Endothelial cell of umbilical vein (primary cell): ENCODE measurements at regions not wholly inside any gene's neighbourhood (a gene's known extent, or its start where the extent isn't known, plus 50 kb on each side); places are given as distances from the start of the nearest gene placed in this dataset.

Experiments used
- BruUV-seq: library from RNA; stranded (reverse); fragments of 400-500 nt; replicated peaks from 2 replicates; lab custom pipeline; 2021; lab: Mats Ljungman, UMichigan
- CTCF ChIA-PET: fragments of 300-600, 350-600 bp; sonication (Branson Sonifier 250); formaldehyde crosslinking; loops from one replicate; lab custom pipeline; 2021; ENCODE audit warnings: antibody characterized with exemption, inconsistent platforms; lab: Charles Lee
- POLR2A ChIA-PET: fragments of 300-600, 350-600 bp; sonication (Branson Sonifier 250); formaldehyde crosslinking; loops from one replicate; lab custom pipeline; 2021; ENCODE audit warnings: antibody characterized with exemption, inconsistent platforms; lab: Charles Lee
- DNase-seq: peaks from one replicate; pipeline ENCODE4 v3.0.0-alpha.2; 2011; ENCODE audit warnings: low read depth, low spot score
- FAIRE-seq: peaks from 2 replicates; lab custom pipeline; 2011; peaks lifted over from hg19 to GRCh38; lab: Jason Lieb, UNC
- H2AFZ ChIP-seq: 2 replicates; pipeline ENCODE4 v1.6.0; 2012; ENCODE audit warnings: low read depth, low read length, control low read depth, inconsistent platforms
- H3K27ac ChIP-seq: 2 replicates; pipeline ENCODE4 v1.5.1; 2011; ENCODE audit warnings: low read depth, mild to moderate bottlenecking, control low read depth, low read length, moderate library complexity; ENCODE audit not compliant: insufficient read depth
- H3K27me3 ChIP-seq, 2 experiments: 2 replicates each; pipeline versions ENCODE4 v1.6.0 to v1.6.1; 2011; ENCODE audit warnings: low read length in 2 of 2, mixed read lengths in 1 of 2; ENCODE audit not compliant: control insufficient read depth in 2 of 2, insufficient read depth in 2 of 2
- H3K36me3 ChIP-seq, 2 experiments: 2 replicates in 1 of 2; 3 replicates in 1 of 2; pipeline ENCODE4 v1.5.1; 2011; ENCODE audit warnings: low read length in 2 of 2, mild to moderate bottlenecking in 1 of 2, moderate library complexity in 1 of 2; ENCODE audit not compliant: control insufficient read depth in 2 of 2, insufficient read depth in 2 of 2; ENCODE audit errors: extremely low read depth in 1 of 2
- H3K4me1 ChIP-seq: 3 replicates; pipeline ENCODE4 v1.5.1; 2011; ENCODE audit warnings: mild to moderate bottlenecking, low read length; ENCODE audit not compliant: control insufficient read depth, insufficient read depth; ENCODE audit errors: extremely low read depth
- H3K4me2 ChIP-seq: 2 replicates; pipeline ENCODE4 v1.6.1; 2011; ENCODE audit warnings: low read length, control low read depth, mixed read lengths; ENCODE audit not compliant: insufficient read depth
- H3K4me3 ChIP-seq, 3 experiments: fragments of 200-600 bp in 1 of 3; sonication (generic), shearing (Covaris generic) in 1 of 3; replicated peaks in 1 of 3; 2 replicates each; pipeline ENCODE4 v1.5.1; 2011 to 2016; ENCODE audit warnings: control low read depth in 3 of 3, low read length in 3 of 3, mild to moderate bottlenecking in 2 of 3, inconsistent platforms in 1 of 3, low read depth in 1 of 3, moderate library complexity in 1 of 3; ENCODE audit not compliant: insufficient read depth in 1 of 3
- H3K79me2 ChIP-seq: 2 replicates; pipeline ENCODE4 v1.6.0; 2012; ENCODE audit warnings: low read length, inconsistent platforms; ENCODE audit not compliant: control insufficient read depth, insufficient read depth
- H3K9ac ChIP-seq: replicated peaks from 2 replicates; pipeline ENCODE3; 2011; ENCODE audit warnings: low read length, control low read depth; ENCODE audit not compliant: insufficient read depth; ENCODE audit errors: extremely low read depth
- H3K9me1 ChIP-seq: replicated peaks from 3 replicates; pipeline ENCODE4 v1.6.0; 2011; ENCODE audit warnings: mild to moderate bottlenecking, low read length; ENCODE audit not compliant: control insufficient read depth, insufficient read depth; ENCODE audit errors: extremely low read depth
- H3K9me3 ChIP-seq: replicated peaks from 2 replicates; pipeline ENCODE4 v1.5.1; 2012; ENCODE audit warnings: low read length, inconsistent platforms; ENCODE audit not compliant: control insufficient read depth, insufficient read depth
- H4K20me1 ChIP-seq: replicated peaks from 2 replicates; pipeline ENCODE3; 2011; ENCODE audit warnings: mild to moderate bottlenecking, low read length; ENCODE audit not compliant: control insufficient read depth, insufficient read depth; ENCODE audit errors: extremely low read depth
- CTCF ChIP-seq, 2 donors: IDR thresholded peaks; 1 replicate in 1 of 2; 2 replicates in 1 of 2; pipeline ENCODE4 v1.5.1; 2011; ENCODE audit warnings: low read length in 2 of 2, mild to moderate bottlenecking in 2 of 2, moderate library complexity in 2 of 2, control low read depth in 1 of 2, inconsistent platforms in 1 of 2, low read depth in 1 of 2; ENCODE audit not compliant: insufficient read depth in 1 of 2; ENCODE audit errors: extremely low read depth in 1 of 2
- EZH2 ChIP-seq: IDR thresholded peaks from 2 replicates; pipeline ENCODE4 v1.6.1; 2012; ENCODE audit warnings: borderline replicate concordance, low read depth, mild to moderate bottlenecking, moderate library complexity, low read length, inconsistent platforms; ENCODE audit not compliant: severe bottlenecking
- FOS ChIP-seq: IDR thresholded peaks from 2 replicates; pipeline ENCODE4 v1.6.1; 2011; ENCODE audit warnings: mild to moderate bottlenecking, low read length, moderate library complexity, borderline replicate concordance; ENCODE audit not compliant: insufficient read depth
- GATA2 ChIP-seq: IDR thresholded peaks from 2 replicates; pipeline ENCODE4 v1.7.0; 2011; ENCODE audit warnings: low read depth, mild to moderate bottlenecking, moderate library complexity, mixed read lengths, low read length; ENCODE audit not compliant: insufficient read length, insufficient read depth
- JUN ChIP-seq: IDR thresholded peaks from 2 replicates; pipeline ENCODE4 v1.6.1; 2011; ENCODE audit warnings: borderline replicate concordance, low read depth; ENCODE audit not compliant: insufficient read length, insufficient read depth
- MAX ChIP-seq: IDR thresholded peaks from 2 replicates; pipeline ENCODE4 v1.6.1; 2011; ENCODE audit not compliant: insufficient read depth, insufficient read length
- MYC ChIP-seq: IDR thresholded peaks from one replicate; pipeline ENCODE4 v1.6.1; 2011; ENCODE audit warnings: mild to moderate bottlenecking, low read depth, low read length
- POLR2A ChIP-seq: IDR thresholded peaks from 2 replicates; pipeline ENCODE4 v1.6.1; 2012; ENCODE audit warnings: low read depth, mild to moderate bottlenecking, control low read depth, low read length
- POLR2AphosphoS5 ChIP-seq: IDR thresholded peaks from 2 replicates; pipeline ENCODE4 v1.6.1; 2012; ENCODE audit warnings: low read depth, mild to moderate bottlenecking, control low read depth, low read length, moderate library complexity; ENCODE audit not compliant: insufficient read depth
- dilution Hi-C: fragments of 300-500 bp; cut with MboI; formaldehyde crosslinking; loops from one replicate; pipeline ENCODE4 v1.15.0; 2019; ENCODE audit warnings: low sequenced_read_pairs; ENCODE audit not compliant: extremely low pct_ligation_motif_present
- intact Hi-C: fragments of 100-400 bp; cut with micrococcal nuclease; formaldehyde crosslinking; loops from one replicate; pipeline ENCODE4 v1.10.0; 2022

GRCh38 chr18:10404168-10404567, 50.3 kb upstream of the APCDD1 start:
- no peak for FAIRE-seq
- no peaks in the 10 kb centered on the region for H3K9me3 ChIP-seq
- H3K79me2 ChIP-seq = no peaks in the 10 kb centered on the region
- ChIA-PET CTCF (no interaction called here), POLR2A (no interaction called here)
- H3K36me3 ChIP-seq = no peaks in the 10 kb centered on the region
- no peak for TF ChIP-seq JUN
- TF ChIP-seq POLR2AphosphoS5 = no peak
- no peak for TF ChIP-seq MYC
- no peak for TF ChIP-seq MAX
- TF ChIP-seq FOS = no peak
- TF ChIP-seq GATA2 = no peak
- no peak for TF ChIP-seq POLR2A
- no peak for TF ChIP-seq EZH2
- TF ChIP-seq CTCF (IDR thresholded peaks at IDR 0.05; ENCODE audit: extremely low read depth in 1 of 2, insufficient read depth in 1 of 2, low read depth in 1 of 2, low read length in 2 of 2) = no peak
- no peak overlapping the region for H3K4me3 ChIP-seq
- BruUV-seq = no TSS peak
- H4K20me1 ChIP-seq = no peaks in the 10 kb centered on the region
- H2AFZ ChIP-seq = no peak overlapping the region
- H3K4me2 ChIP-seq = no peak overlapping the region
- intact Hi-C loops (no loop called here), dilution Hi-C loops (no loop called here)
- no peak overlapping the region for H3K9ac ChIP-seq
- peaks cover 0 to 2% of the 10 kb centered on the region in 2 experiments for H3K27me3 ChIP-seq
- H3K4me1 ChIP-seq = no peaks in the 10 kb centered on the region
- DNase-seq = no peak
- no peak overlapping the region for H3K27ac ChIP-seq
- no peaks in the 10 kb centered on the region for H3K9me1 ChIP-seq
